Karpas-422 (cell line): ENCODE measurements at regions not wholly inside any gene's neighbourhood (a gene's known extent, or its start where the extent isn't known, plus 50 kb on each side); places are given as distances from the start of the nearest gene placed in this dataset.
"Not testable (repeated sequence)": the region's sequence is repeated elsewhere in the genome, so short reads cannot be mapped to it uniquely, and the experiment has no call there.

ENCODE experiments used
- DNase-seq: peaks from one replicate; pipeline ENCODE4 v3.0.0-alpha.2; 2015
- H2AFZ ChIP-seq: fragments of 200-600 bp; sonication (generic); 2 replicates; pipeline ENCODE4 v1.6.1; 2014; ENCODE audit warnings: antibody characterized with exemption, low read length, mixed read lengths
- H3K27ac ChIP-seq: fragments of 200-600 bp; sonication (generic); 2 replicates; pipeline ENCODE4 v1.5.1; 2014; ENCODE audit warnings: mild to moderate bottlenecking, low read length, moderate library complexity
- H3K27me3 ChIP-seq: fragments of 200-600 bp; sonication (generic); 2 replicates; pipeline ENCODE4 v1.6.1; 2014; ENCODE audit warnings: low read length, mixed read lengths
- H3K36me3 ChIP-seq: fragments of 200-600 bp; sonication (generic); 2 replicates; pipeline ENCODE4 v1.6.1; 2014; ENCODE audit warnings: low read length, mixed read lengths; ENCODE audit not compliant: insufficient read depth
- H3K4me1 ChIP-seq: fragments of 200-600 bp; sonication (generic); 2 replicates; pipeline ENCODE4 v1.6.1; 2014; ENCODE audit warnings: mild to moderate bottlenecking, low read length, mixed read lengths
- H3K4me2 ChIP-seq: fragments of 200-600 bp; sonication (generic); 2 replicates; pipeline ENCODE4 v1.6.1; 2014; ENCODE audit warnings: low read length, low read depth, mild to moderate bottlenecking; ENCODE audit not compliant: poor library complexity, severe bottlenecking
- H3K4me3 ChIP-seq: fragments of 200-600 bp; sonication (generic); 2 replicates; pipeline ENCODE4 v1.5.1; 2014; ENCODE audit warnings: mild to moderate bottlenecking, antibody characterized with exemption, low read length, mixed read lengths
- H3K79me2 ChIP-seq: fragments of 200-600 bp; sonication (generic); 2 replicates; pipeline ENCODE4 v1.6.1; 2014; ENCODE audit warnings: mild to moderate bottlenecking, low read length, mixed read lengths
- H3K9ac ChIP-seq: fragments of 200-600 bp; sonication (generic); 2 replicates; pipeline ENCODE4 v1.6.0; 2014; ENCODE audit warnings: low read length
- H3K9me2 ChIP-seq: fragments of 200-600 bp; sonication (generic), shearing (Covaris generic); replicated peaks from 2 replicates; pipeline ENCODE4 v1.6.0; 2014; ENCODE audit warnings: mild to moderate bottlenecking, low read length, moderate library complexity; ENCODE audit not compliant: insufficient read depth
- H3K9me3 ChIP-seq: fragments of 300-700, 200-600 bp; sonication (generic); 2 replicates; pipeline ENCODE4 v1.6.1; 2014; ENCODE audit warnings: low read length, mixed read lengths
- H4K20me1 ChIP-seq: fragments of 200-600 bp; sonication (generic); 2 replicates; pipeline ENCODE4 v1.6.1; 2014; ENCODE audit warnings: mild to moderate bottlenecking, antibody characterized with exemption, low read length, low read depth; ENCODE audit not compliant: insufficient read depth

DNA sequence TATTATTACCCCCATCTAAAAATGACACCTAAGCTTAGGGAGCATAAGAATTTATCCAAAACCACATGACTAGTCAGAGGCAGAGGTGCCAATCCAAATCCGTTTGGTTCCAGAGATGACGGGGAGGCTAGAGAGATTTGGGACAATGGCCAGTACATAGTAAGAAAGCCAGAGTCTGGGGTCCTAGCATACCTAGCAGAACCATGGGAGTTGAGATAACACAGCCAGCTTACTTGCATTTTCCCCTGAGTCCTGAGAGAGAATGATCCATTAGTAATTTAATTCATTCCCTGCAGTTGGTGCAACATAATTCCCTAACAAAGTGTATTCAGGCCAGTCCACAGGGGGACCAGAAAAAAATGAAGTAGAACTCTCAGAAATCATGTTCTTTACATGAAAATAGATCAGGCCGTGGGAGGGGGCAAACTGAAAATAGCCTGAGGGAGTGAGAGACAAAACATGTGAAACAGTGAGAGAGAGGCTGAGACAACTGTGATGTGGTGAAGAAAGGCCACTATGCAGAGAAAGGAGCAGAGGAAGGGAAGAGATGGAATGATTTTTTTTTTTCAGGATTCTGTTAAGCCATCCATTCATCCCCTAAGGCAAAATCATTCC lies 243.3 kb downstream of the BRINP2 start:
- Histone ChIP-seq H3K9ac (no peak overlapping the region), H2AFZ (no peak overlapping the region), H3K4me1 (no peaks in the 10 kb centered on the region), H3K79me2 (no peaks in the 10 kb centered on the region), H4K20me1 (no peaks in the 10 kb centered on the region), H3K4me2 (no peak overlapping the region), H3K27me3 (no peaks in the 10 kb centered on the region), H3K36me3 (no peaks in the 10 kb centered on the region), H3K9me3 (no peaks in the 10 kb centered on the region), H3K9me2 (no peaks in the 10 kb centered on the region), H3K4me3 (no peak overlapping the region), H3K27ac (no peak overlapping the region)
- no peak for DNase-seq

DNA sequence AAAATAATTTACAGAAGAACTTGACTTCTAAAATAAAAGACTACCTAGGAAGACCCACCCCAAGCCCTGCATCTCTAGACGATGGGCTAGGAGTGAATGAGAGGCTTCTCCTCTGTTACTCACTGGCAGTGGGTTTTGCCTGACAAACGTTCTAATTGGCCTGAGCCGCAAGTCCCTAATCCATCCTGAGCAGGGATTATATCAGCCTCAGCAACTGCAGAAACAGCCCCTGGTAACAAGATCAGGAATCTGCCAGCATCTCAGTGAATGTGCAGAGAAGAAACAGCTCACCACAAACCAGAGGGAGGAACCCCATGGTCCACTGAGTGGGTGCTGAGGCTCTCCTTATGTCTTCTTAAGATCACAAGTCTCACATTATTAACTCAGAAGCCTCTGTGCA lies 240.6 kb downstream of the BRINP2 start:
- no peak overlapping the region for H3K27ac ChIP-seq

DNA sequence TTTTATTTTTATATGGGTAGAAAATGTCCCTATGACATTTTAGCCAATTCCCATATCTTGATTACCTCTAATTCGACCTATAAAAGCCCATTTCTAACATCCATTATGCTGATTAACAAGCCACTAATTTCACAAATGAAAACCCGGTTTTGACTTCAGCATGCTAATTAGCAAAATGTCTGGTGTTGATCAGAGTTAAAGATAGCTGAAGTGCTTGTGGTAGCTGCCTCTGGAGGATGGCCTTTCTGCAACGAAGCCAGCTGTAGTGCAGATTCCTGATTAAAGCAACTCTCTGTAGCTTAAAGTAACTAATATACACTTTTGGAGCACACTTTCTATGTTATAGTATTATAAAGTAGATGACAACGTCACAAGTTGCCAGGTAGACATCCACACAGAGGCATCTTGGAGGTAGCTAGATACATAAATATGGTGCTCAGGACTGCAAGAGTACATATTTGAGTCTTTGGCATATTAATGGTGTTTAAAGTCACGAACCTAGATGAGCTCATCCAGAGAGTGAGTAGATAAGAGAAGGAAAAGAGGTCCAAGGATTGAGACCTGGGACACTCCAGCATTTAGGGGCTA lies 239.5 kb downstream of the BRINP2 start:
- Histone ChIP-seq H3K4me1 (no peaks in the 10 kb centered on the region), H3K9me2 (no peaks in the 10 kb centered on the region), H3K4me3 (no peak overlapping the region), H3K27ac (no peak overlapping the region), H3K36me3 (no peaks in the 10 kb centered on the region), H4K20me1 (no peaks in the 10 kb centered on the region), H3K4me2 (no peak overlapping the region), H3K9ac (no peak overlapping the region), H3K79me2 (no peaks in the 10 kb centered on the region), H3K9me3 (no peaks in the 10 kb centered on the region), H3K27me3 (no peaks in the 10 kb centered on the region), H2AFZ (no peak overlapping the region)
- DNase-seq, result no peak

More for the DNA sequence above, 240.6 kb downstream of the BRINP2 start:
- Histone ChIP-seq H3K4me1 (no peaks in the 10 kb centered on the region), H3K27me3 (no peaks in the 10 kb centered on the region), H2AFZ (no peak overlapping the region), H3K9me2 (no peaks in the 10 kb centered on the region), H3K4me3 (no peak overlapping the region), H3K79me2 (no peaks in the 10 kb centered on the region), H4K20me1 (no peaks in the 10 kb centered on the region), H3K9me3 (no peaks in the 10 kb centered on the region), H3K36me3 (no peaks in the 10 kb centered on the region), H3K9ac (no peak overlapping the region), H3K4me2 (no peak overlapping the region)
- no peak for DNase-seq

DNA sequence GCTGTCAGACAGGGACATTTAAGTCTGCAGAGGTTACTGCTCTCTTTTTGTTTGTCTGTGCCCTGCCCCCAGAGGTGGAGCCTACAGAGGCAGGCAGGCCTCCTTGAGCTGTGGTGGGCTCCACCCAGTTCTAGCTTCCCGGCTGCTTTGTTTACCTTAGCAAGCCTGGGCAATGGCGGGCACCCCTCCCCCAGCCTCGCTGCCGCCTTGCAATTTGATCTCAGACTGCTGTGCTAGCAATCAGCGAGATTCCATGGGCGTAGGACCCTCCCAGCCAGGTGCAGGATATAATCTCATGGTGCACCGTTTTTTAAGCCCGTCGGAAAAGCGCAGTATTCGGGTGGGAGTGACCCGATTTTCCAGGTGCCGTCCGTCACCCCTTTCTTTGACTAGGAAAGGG lies 235.6 kb downstream of the BRINP2 start:
- not testable (repeated sequence) for H3K79me2 ChIP-seq, H4K20me1 ChIP-seq, H3K27ac ChIP-seq, H3K4me1 ChIP-seq, H3K9me3 ChIP-seq, H2AFZ ChIP-seq, H3K4me2 ChIP-seq, H3K9me2 ChIP-seq, H3K9ac ChIP-seq, DNase-seq, H3K36me3 ChIP-seq, H3K4me3 ChIP-seq, H3K27me3 ChIP-seq

- no peaks in the 10 kb centered on the region for H3K36me3 ChIP-seq
- no peaks in the 10 kb centered on the region for H3K9me2 ChIP-seq
- no peak overlapping the region for H3K4me3 ChIP-seq
- H2AFZ ChIP-seq, result no peak overlapping the region
- H3K27ac ChIP-seq, result no peak overlapping the region
- H3K9me3 ChIP-seq, result no peaks in the 10 kb centered on the region
- no peak overlapping the region for H3K9ac ChIP-seq
- H4K20me1 ChIP-seq, result no peaks in the 10 kb centered on the region
- no peak for DNase-seq
- no peaks in the 10 kb centered on the region for H3K79me2 ChIP-seq
- no peaks in the 10 kb centered on the region for H3K4me1 ChIP-seq
- no peak overlapping the region for H3K4me2 ChIP-seq
- H3K27me3 ChIP-seq, result no peaks in the 10 kb centered on the region
These were observed 221.6 kb downstream of the BRINP2 start for GRCh38 chr1:177392336-177392735.

- Histone ChIP-seq H2AFZ (no peak overlapping the region), H3K9me3 (no peaks in the 10 kb centered on the region), H3K79me2 (no peaks in the 10 kb centered on the region), H4K20me1 (no peaks in the 10 kb centered on the region), H3K27me3 (no peaks in the 10 kb centered on the region), H3K36me3 (no peaks in the 10 kb centered on the region), H3K27ac (no peak overlapping the region), H3K4me2 (no peak overlapping the region), H3K9ac (no peak overlapping the region), H3K4me3 (no peak overlapping the region), H3K4me1 (no peaks in the 10 kb centered on the region), H3K9me2 (no peaks in the 10 kb centered on the region; the same call in 1 of the 2 replicates)
- no peak for DNase-seq
These were observed 215.3 kb downstream of the BRINP2 start for GRCh38 chr1:177385760-177386698.

DNA sequence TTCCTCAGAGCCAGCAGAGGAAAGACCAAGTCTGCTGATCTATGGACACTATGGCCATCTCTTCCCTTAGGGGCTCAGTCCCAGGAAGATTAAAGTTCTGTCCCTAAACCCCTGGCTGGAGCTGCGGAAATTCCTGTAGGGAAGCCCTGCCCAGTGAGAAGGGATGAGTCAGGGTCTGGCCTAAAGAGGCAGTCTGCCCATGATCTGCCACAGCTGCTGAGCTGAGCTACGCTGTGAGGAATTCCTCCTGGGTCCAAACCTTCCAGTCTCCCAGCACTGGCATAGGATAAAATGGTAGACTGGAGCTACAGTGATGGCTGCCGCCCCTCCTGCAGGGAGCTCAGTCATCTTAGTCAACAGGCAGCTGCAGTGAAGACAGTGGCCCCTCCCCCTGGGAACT lies 213.7 kb downstream of the BRINP2 start:
- no peaks in the 10 kb centered on the region for H3K4me1 ChIP-seq
- H4K20me1 ChIP-seq, result no peaks in the 10 kb centered on the region
- DNase-seq, result no peak
- H3K4me3 ChIP-seq, result no peak overlapping the region
- no peak overlapping the region for H3K4me2 ChIP-seq
- H3K9me2 ChIP-seq, result no peaks in the 10 kb centered on the region; the same call in 1 of the 2 replicates
- no peaks in the 10 kb centered on the region for H3K27me3 ChIP-seq
- H3K36me3 ChIP-seq, result no peaks in the 10 kb centered on the region
- no peak overlapping the region for H3K9ac ChIP-seq
- no peak overlapping the region for H2AFZ ChIP-seq
- H3K9me3 ChIP-seq, result no peaks in the 10 kb centered on the region
- no peaks in the 10 kb centered on the region for H3K79me2 ChIP-seq
- H3K27ac ChIP-seq, result no peak overlapping the region

GRCh38 chr1:177383715-177384114 lies 213.0 kb downstream of the BRINP2 start:
- no peaks in the 10 kb centered on the region for H4K20me1 ChIP-seq
- no peaks in the 10 kb centered on the region for H3K9me3 ChIP-seq
- DNase-seq, result no peak
- no peaks in the 10 kb centered on the region for H3K36me3 ChIP-seq
- no peak overlapping the region for H3K4me3 ChIP-seq
- no peak overlapping the region for H3K4me2 ChIP-seq
- H3K9ac ChIP-seq, result no peak overlapping the region
- no peaks in the 10 kb centered on the region for H3K79me2 ChIP-seq
- H2AFZ ChIP-seq, result no peak overlapping the region
- no peaks in the 10 kb centered on the region for H3K4me1 ChIP-seq
- H3K27me3 ChIP-seq, result no peaks in the 10 kb centered on the region
- no peak overlapping the region for H3K27ac ChIP-seq
- H3K9me2 ChIP-seq, result no peaks in the 10 kb centered on the region; the same call in 1 of the 2 replicates
